HFF-Myc (cell line): ENCODE measurements at regions not wholly inside any gene's neighbourhood (a gene's known extent, or its start where the extent isn't known, plus 50 kb on each side); places are given as distances from the start of the nearest gene placed in this dataset.

Experiments
- DNase-seq: peaks from one replicate; pipeline ENCODE4 v3.0.0-alpha.2; 2011; ENCODE audit warnings: low read depth; ENCODE audit errors: extremely low read depth
- H3K4me3 ChIP-seq: replicated peaks from 2 replicates; pipeline ENCODE4 v1.5.1; 2011; ENCODE audit warnings: low read depth, mild to moderate bottlenecking, control low read depth, low read length
- CTCF ChIP-seq: IDR thresholded peaks from 2 replicates; pipeline ENCODE4 v1.5.1; 2012; ENCODE audit warnings: mild to moderate bottlenecking, low read depth, low read length, control low read depth; ENCODE audit errors: missing control alignments

GRCh38 chrX:98380106-98380505 lies 1496.4 kb downstream of the RPA4 start:
- TF ChIP-seq CTCF = no peak
- no peak for DNase-seq
- no peak overlapping the region for H3K4me3 ChIP-seq

- no peak overlapping the region for H3K4me3 ChIP-seq
- no peak for DNase-seq
- no peak for TF ChIP-seq CTCF
These were observed 1496.8 kb downstream of the RPA4 start for GRCh38 chrX:98380556-98380955.

GRCh38 chrX:98398542-98398941 lies 1514.8 kb downstream of the RPA4 start:
- DNase-seq = no peak
- TF ChIP-seq CTCF = no peak
- no peak overlapping the region for H3K4me3 ChIP-seq

- TF ChIP-seq CTCF = no peak
- H3K4me3 ChIP-seq = no peak overlapping the region
- no peak for DNase-seq
These were observed 1521.7 kb downstream of the RPA4 start for GRCh38 chrX:98405376-98405775.

GRCh38 chrX:98407584-98407983 lies 1523.9 kb downstream of the RPA4 start:
- no peak for DNase-seq
- no peak overlapping the region for H3K4me3 ChIP-seq
- TF ChIP-seq CTCF = no peak

- H3K4me3 ChIP-seq = no peak overlapping the region
- no peak for TF ChIP-seq CTCF
- no peak for DNase-seq
These were observed 1526.2 kb downstream of the RPA4 start for GRCh38 chrX:98409867-98410266.

- no peak overlapping the region for H3K4me3 ChIP-seq
- no peak for DNase-seq
- TF ChIP-seq CTCF = no peak
These were observed 1528.3 kb downstream of the RPA4 start for GRCh38 chrX:98412058-98412457.
